GM21529 (cell line): ENCODE measurements at regions not wholly inside any gene's neighbourhood (a gene's known extent, or its start where the extent isn't known, plus 50 kb on each side); places are given as distances from the start of the nearest gene placed in this dataset.
"Not testable (repeated sequence)": the region's sequence is repeated elsewhere in the genome, so short reads cannot be mapped to it uniquely, and the experiment has no call there.

ENCODE experiments used
- ATAC-seq: cut with Tn5 transposase; IDR thresholded peaks from one replicate; pipeline ENCODE4 v1.9.1; 2021; ENCODE audit not compliant: unreplicated experiment

DNA sequence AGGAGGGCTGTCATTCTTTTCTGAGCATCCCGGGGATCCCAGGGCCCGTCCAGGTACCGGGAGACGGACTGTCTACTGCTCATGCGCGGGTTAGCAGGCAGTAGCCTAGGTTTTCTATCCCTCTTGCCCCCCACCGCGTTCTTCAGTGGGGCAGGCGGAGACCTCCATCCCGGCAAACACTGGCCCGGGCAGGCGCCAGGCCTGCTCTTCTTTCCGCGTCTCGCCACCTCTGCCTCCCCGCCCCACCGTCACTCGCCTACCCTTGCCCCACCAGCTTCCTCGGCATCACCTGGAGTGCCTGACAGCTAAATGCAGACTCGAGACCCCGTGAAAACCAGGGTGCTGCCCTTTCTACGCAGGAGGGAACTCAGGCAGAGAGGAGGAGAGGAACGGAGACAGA lies 1937.7 kb upstream of the DEFB115 start:
- no peak for ATAC-seq

- not testable (repeated sequence) for ATAC-seq
These were observed 1937.1 kb upstream of the DEFB115 start for GRCh38 chr20:29320216-29320949.

DNA sequence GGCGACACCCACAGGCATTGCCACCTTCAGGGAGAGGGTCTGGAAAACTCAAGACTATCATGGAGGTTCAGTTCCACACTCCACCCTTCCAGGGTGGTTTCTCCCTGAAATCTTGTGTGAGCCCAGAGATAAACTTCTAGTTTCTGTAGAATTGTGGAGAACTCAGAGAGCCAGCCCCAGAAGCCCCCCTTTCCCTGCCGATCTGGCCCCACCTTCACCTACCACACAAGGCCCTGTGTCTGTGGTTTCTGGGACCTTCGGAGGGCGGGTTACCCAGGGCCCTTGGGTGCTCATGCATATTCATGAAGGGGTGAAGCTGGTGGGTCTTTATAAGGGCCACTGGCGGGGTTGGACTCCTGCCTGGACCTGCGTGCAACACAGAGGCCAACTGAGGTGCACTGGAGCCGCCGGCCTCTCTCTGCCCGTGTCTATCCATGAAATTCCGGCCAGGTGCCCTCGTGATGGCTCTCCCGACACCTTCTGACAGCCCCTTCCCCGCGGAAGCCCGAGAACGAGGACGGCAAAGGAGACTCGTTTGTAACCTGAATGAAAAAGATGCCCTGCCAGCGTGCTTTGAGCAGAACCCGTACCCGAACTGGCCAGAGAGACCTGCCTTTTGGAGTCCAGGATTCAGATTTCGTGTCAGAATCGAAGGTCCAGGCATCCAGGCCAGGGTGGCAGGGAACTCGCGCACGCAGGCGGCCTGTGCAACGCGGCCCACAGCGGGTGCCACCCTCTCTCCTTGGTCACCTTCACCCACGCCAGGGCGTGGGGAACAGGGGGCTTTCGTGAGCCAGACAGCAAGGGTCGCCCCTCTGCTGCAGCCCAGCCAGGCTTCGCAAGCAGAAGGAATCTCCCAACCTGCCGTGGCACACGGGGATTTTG lies 1933.6 kb upstream of the DEFB115 start:
- ATAC-seq: not testable (repeated sequence)

DNA sequence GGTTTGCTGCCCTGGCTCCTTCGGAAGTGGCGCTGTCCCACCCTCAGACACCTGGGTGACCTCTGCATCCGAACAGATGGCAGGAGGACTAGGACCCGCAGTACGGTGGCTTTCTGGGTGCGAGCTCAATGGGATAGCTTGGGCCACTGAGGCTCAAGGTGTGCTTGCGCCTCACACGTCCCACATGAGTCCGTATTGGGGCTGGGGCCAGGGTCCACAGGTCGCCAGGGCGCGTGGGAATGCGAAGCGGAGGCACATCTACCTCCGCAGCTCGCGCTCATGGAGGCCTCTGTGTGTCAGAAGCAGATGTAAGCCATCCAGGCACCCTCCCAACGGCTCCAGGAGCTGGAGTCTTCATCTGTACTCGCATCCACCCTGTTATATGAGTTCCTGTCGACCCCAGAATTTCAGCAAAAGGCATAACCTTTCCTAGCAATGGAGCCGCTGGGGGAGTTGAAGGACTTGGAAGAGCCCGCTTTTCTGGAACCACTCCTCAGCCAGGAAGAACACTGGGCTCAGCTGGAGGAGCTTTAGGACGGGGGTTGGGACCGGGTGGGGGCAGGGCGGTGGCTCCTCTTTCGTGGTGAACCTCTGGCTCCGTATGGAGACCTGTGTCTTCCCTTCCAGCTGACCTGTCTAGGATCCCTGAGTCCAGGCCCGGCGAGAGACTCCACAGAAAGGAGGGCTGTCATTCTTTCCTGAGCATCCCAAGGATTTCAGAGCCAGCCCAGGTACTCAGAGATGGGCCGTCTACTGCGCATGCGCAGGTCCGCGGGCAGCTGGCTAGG lies 1932.8 kb upstream of the DEFB115 start:
- ATAC-seq: not testable (repeated sequence)

GRCh38 chr20:29325304-29325640 lies 1932.2 kb upstream of the DEFB115 start:
- ATAC-seq: no peak

GRCh38 chr20:29325781-29326180 lies 1931.7 kb upstream of the DEFB115 start:
- not testable (repeated sequence) for ATAC-seq

DNA sequence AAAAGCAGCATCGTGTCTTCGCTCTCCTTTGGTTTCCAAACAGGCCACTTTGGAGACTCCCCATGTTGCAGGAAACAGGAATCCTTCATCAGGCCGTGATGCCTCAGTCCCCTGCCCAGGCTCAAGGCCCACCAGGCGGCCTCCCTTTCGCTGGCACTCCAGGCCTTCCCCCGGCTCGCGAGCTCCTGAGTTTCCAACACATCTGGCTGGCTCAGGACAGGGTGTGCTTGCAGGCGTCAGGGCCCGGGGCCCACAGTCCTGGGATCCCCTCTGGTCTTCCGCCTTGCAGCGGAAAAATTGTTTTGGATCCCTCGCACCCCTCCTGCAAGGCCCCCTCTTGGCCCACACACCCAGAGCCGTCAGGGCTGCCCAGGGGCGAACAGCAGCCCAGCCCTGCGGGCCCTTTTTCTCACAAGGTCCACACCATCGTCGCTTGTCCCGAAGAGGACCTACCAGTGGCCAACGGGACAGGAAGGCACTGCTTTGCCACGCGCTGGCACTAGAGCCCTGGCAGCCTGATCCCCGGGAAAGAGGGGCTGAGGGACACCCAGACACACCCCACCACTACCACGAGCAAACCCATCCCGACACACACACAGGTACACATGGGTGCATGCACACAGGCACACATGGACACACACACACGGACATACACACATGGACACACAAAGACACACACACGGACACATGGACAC lies 1930.9 kb upstream of the DEFB115 start:
- ATAC-seq: no peak

GRCh38 chr20:29327600-29328420 lies 1929.7 kb upstream of the DEFB115 start:
- not testable (repeated sequence) for ATAC-seq

GRCh38 chr20:29330429-29331115 lies 1926.9 kb upstream of the DEFB115 start:
- ATAC-seq: not testable (repeated sequence)

DNA sequence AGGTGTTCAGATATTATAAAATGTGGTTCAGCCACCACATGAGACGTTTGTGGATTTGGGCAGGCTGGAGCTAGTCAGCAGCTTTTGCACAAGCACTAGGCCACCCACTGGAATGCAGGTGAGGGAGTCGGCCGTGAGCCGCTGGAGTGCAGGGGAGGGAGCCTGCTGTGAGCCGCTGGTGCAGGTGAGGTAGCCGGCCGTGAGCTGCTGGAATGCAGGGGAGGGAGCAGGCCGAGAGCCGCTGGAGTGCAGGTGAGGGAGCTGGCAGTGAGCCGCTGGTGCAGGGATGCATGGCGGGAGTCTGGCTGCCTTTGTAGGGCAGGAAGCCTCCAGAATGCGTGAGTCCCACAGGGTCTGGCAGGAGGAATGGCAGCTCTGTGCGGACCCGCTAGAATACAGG lies 1907.6 kb upstream of the DEFB115 start:
- ATAC-seq: no peak

DNA sequence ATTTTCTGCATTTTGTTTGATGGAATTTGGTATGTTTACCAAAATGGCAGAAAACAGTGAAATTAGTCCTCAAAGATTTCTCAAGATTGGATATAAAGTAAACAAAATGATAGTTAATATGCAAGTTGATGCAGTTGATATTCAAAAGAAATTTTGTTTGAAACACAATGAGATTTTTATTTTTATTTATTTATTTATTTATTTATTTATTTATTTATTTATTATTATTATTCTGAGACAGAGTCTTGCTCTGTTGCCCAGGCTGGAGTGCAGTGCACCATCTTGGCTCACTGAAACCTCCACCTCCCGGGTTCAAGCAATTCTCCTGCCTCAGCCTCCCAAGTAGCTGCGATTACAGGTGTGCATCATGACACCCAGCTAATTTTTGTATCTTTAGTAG lies 1881.5 kb upstream of the DEFB115 start:
- not testable (repeated sequence) for ATAC-seq

DNA sequence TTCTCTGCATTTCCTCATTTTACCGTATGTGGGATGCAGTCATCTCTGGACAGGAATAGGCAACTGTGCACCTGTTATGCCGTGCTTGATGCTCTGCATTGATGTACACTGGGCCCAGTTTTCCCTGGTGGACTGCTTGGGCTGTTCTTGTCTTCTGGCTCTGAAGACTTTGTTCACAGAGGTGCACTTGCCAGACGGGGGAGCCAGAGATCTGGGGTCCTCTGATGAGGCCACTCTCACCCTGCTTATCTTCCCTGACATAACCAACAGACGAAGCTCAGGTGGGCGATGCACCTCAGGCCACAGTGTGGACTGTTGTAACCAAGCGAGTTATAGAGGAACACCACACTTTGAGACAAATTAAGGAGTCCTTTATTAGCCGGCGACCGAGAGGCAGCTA lies 1864.6 kb upstream of the DEFB115 start:
- not testable (repeated sequence) for ATAC-seq

DNA sequence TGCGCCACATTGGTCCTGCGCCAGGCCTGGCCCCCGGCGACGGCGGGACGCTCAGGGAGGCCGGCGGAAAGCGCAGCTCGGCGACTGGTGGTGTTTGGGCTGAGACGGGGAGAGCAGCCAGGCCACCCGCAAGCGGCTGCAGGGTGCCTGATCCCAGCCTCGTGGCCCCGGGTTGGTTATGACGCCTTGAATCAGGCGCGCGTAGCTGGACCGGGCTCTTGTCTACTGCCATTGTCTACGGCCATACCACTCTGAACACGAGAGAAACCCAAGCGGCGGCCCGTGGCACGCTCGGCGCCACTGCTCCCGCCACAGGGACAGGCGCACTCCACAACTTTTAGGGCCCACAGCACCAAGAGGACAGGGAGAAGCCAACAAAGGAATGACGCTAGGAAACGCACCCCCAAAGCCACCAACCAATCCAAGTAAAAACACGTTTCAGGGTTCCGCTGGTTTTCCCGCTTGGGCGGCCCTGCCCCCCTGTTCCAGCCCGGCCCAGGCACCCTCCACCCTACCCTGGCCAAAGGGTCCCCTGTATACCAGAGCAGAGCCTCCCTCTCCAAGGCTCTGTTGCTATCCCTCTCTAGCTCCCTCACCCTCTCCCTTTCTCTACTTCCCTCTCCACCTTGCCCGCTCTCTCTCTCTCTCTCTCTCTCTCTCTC lies 1849.3 kb upstream of the DEFB115 start:
- no peak for ATAC-seq

GRCh38 chr20:29408707-29409106 lies 1848.8 kb upstream of the DEFB115 start:
- not testable (repeated sequence) for ATAC-seq

DNA sequence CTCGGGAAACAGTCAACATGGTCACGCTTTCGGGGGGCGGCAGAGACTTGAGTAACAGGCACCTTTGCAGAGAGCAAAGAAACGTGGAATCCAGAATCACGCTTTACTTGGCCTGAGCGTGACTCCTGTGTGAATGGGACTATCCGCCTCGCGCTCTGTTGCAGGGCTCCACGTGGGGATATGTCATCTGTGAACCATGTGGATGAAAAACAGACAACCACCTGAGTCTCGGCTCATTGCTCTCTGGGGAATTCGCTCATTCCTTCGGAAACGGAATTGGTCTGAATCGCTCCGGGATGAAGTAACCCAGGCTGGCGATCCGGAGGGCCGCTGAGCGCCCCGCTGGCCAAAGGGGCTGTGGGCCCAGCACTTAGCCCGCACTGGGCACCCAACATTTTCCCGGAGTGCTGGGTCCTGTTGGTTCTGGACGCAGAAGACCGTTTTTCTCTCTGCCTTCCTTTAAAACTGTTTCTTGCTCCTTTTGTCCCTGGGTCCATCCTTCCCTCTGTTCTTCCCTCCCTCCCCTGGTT lies 1848.2 kb upstream of the DEFB115 start:
- not testable (repeated sequence) for ATAC-seq

GRCh38 chr20:29409833-29410805 lies 1847.3 kb upstream of the DEFB115 start:
- no peak for ATAC-seq

- no peak for ATAC-seq
These were observed 1846.5 kb upstream of the DEFB115 start for GRCh38 chr20:29410806-29411457.
